ENCODE measurements at regions not wholly inside any gene's neighbourhood (a gene's known extent, or its start where the extent isn't known, plus 50 kb on each side); places are given as distances from the start of the nearest gene placed in this dataset.

DNA sequence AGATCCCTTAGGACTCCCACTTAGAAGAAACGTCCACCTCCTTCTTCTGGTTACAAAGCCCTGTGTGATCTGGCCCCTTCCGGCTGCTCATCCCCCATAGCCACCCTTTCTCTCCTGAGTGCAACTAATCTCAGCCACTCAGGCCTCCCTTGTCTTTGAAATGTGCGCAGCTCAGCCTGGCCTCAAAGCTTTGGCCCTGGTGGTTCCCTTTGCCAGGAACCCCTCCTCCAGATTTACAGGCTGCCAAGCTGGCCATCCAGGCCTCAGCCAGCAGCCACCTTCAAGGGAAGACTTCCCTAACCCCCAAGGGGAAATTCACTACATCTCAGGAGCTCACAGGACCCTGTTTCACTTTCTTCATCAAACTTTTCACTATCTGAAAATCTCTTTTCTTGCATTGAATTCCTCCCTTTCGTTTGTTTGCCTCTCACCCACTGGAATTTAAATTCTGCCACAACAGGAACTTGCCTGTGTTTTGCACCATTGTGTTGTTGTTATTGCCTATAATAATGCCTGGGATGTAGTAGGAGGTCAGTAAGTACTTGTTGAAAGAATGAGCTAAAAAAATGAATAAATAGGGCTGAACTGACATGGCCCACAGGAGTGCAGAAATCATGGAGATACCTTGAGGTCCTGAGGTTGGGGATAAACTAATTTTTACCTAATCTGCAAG lies 109.5 kb upstream of the PFN2 start:
- no peak for DNase-seq

DNA sequence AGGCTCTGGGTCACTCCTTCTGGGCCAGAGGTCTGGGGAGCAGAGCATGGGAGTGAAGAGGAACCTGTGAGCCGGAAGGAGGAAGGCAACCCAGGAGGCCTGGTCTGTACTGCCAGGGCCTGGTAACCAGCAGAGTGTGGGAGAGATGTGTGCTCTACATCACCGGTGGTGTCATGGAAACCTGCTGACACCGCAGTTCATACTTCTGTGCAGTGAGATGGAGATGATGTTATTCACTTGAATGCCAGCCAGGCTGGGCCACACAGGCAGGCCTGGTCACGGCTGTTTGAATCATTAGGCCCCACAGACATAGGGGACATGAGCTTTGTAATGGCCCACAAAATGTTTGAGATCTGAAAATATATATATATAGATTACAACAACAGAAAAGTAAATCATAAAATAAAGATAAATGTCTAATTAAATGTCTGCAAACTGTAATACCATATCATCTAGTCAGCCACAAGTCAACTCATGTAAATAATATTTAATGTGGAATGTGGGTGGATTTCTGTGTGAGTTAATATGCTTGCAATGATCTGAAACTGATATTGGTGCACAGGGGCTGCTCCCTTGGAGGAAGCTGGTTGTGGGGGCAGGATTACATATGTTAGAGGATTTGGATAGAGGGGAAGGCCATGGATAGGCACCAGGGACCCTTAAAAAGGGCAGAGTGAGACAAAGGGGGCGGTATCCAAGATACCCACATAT lies 108.5 kb upstream of the PFN2 start:
- no peak for DNase-seq

DNA sequence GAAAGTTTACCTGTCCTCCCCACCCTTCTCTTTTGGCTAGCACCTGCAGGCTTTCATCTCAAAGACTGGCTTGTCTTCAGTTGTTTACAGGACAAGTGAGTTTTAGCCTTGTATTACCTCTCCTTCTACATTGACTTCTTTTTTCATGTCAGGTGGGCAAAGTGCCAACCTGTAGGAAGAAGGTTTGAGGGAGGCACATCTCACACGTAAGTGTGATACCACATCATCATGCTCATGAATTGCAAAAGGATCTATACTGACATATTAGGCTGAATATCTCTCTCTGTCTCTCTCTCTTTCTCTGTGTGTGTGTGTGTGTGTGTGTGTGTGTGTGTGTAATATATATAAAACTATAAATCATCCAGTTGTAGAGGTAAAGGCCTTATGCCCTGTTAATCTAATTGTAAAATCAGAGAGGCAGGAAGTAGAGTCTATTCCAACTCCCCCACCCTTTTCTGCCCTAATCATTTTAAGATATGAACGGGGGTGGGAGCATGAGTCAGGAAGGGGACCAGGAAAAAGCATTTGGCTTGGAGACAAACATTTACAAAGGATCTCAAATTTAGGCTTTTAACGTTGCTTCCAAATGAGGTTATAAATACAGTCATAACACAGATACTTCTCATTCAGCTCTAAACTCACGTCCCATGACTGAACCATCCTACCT lies 107.0 kb upstream of the PFN2 start:
- DNase-seq: no peak

GRCh38 chr3:150077107-150077506 lies 106.4 kb upstream of the PFN2 start:
- no peak for DNase-seq

DNA sequence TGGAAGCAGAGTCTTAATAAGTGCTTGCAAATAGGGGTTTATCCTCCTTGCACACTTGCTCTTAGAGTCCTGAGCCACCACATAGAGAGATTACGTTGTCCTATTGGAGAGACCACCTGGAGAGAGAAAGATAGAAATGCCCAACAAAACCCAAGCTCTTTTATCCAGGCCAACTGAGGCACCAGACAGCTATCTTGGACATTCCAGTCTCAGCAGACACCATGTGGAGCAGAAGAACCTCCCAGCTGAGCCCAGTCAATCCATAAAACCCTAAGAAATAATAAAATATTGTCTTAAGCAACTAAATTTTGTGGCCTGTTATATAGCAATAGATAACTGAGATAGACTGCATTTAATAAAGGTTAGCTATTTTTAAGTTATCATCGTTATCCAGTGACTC lies 105.7 kb upstream of the PFN2 start:
- DNase-seq: no peak

GRCh38 chr3:150075417-150075865 lies 104.7 kb upstream of the PFN2 start:
- no peak for DNase-seq

DNA sequence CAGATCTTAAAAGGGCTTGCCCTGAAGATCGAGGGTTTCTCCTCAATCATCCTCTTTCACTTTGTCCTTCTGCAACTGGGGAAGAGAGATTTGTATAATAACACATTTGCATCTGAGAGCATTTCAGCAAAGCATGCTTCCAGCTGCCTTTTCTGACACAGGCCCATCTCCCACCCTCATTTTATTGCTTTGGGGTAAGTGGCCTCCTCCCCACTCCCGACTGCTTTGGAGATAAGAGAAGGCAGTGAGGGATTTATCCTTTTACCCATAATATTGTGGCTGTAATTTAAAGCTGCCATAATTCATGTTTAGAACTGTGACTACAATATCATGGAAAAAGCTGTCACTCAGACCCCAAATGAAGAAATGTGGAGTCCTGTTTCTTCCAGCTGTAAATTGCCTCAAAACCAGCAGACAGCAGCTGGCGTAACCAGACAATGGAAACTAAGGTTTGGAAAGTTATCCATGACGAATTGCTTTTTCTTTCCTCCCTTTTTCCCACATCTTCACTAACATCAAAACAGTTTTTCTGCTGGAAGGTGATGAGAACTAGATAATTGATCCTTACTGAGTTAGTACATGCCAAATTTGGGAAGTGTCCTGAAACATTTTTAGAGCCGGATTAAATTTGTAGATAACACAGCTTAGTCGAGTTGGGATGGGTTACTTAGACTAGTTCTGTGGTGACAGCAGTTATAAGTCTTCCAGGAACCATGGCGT lies 104.2 kb upstream of the PFN2 start:
- no peak for DNase-seq

DNA sequence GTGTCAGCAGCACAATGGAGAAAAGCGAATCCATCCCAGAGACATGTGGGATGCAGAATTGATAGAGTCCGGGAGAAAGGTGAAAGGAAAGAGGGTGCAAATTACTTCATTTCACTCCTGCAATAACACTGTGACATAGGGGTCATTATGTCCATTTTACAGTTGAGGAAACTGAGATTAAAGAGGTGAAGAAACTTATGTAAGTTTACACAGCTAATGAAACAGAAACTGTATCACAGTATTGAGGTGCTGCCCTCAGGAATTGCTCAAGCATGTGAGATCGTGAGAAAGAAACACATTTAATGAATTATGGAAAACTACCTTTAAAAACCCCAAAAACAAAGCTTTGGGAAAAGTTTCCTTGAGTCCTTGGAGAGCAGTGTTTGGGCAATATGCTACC lies 103.6 kb upstream of the PFN2 start:
- no peak for DNase-seq

- DNase-seq: no peak
Observed at GRCh38 chr3:150073513-150073912, 102.8 kb upstream of the PFN2 start.

GRCh38 chr3:150073031-150073430 lies 102.3 kb upstream of the PFN2 start:
- no peak for DNase-seq

DNA sequence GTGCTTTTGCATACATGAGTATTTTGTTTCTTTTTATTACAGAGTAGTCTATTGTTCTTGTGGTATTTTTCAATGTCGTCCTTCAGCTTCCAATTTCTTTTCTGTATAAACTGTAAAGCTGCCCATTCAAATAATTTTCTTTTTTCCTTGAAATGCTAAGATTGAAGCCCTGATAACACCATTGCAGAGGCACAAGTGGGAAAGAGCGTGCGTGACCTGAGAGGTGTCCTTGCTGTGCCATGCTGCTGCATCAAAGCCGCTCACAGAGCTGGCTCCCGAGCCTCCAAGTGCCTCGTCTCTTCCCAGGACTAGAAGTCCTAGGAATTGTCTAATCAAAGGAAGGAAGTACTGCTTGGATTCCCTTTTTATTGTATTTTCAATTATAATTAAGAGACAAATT lies 101.9 kb upstream of the PFN2 start:
- DNase-seq: no peak

- no peak for DNase-seq
Observed at GRCh38 chr3:150070271-150070670, 99.6 kb upstream of the PFN2 start.

- no peak for DNase-seq
Observed at GRCh38 chr3:150069633-150070032, 98.9 kb upstream of the PFN2 start.

DNA sequence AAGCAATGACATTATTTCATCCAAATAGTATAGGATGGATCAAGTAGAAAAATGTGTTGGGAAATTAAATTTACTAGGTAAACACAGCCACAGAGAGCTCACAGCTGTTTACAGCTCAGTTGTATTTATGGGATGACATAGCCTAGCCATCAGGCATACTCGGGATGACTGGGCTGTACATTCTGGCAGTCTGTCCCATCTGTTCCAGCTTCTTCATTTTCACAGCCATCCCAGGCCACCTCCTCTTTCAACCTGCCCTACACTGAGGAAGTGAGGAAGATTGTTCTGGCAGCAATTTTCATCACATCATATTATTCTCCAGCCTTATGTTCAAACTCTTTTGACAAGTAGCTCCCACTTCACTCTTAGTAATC lies 98.4 kb upstream of the PFN2 start:
- DNase-seq: no peak

- DNase-seq: no peak
Observed at GRCh38 chr3:150068440-150069153, 97.9 kb upstream of the PFN2 start.

GRCh38 chr3:150067561-150067960 lies 96.9 kb upstream of the PFN2 start:
- no peak for DNase-seq

DNA sequence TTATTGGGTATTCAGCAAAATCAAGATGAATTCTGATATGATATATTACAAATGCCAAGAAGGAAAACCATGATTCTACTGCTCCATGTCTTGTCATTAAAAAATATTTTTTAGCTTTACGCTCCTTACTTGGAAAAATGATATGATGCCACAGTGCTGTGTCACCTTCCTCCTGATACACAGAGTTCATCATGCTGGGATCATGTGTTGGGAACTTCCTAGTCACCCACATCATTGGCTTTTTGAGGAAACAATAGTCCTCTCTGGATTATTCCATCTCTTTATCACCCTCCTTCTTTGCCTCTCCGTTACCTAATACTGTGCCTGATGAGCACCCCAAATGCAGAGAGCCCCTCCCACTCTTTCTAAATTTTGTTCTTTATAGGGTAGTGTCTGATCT lies 94.3 kb upstream of the PFN2 start:
- no peak for DNase-seq

DNA sequence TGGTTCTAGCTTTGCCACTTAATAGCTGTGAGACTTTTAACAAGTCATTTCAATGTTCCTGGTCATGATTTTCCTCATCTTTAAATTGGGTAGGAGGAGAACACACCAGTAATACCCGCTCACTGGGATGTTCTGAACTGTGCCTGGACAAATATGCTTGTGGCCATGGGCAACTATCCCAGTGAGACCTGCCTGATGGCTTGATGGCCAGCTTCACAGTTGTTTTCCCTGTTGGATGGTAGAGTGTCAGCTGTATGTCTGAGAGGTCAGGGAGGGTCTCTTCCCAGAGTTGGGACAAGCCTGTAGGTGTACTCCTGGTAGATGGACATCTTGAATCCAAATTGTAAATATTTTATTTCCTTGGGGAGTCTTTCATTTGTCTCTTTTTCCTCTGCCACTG lies 92.5 kb upstream of the PFN2 start:
- no peak for DNase-seq

- DNase-seq: no peak
Observed at GRCh38 chr3:150062492-150062891, 91.8 kb upstream of the PFN2 start.

DNA sequence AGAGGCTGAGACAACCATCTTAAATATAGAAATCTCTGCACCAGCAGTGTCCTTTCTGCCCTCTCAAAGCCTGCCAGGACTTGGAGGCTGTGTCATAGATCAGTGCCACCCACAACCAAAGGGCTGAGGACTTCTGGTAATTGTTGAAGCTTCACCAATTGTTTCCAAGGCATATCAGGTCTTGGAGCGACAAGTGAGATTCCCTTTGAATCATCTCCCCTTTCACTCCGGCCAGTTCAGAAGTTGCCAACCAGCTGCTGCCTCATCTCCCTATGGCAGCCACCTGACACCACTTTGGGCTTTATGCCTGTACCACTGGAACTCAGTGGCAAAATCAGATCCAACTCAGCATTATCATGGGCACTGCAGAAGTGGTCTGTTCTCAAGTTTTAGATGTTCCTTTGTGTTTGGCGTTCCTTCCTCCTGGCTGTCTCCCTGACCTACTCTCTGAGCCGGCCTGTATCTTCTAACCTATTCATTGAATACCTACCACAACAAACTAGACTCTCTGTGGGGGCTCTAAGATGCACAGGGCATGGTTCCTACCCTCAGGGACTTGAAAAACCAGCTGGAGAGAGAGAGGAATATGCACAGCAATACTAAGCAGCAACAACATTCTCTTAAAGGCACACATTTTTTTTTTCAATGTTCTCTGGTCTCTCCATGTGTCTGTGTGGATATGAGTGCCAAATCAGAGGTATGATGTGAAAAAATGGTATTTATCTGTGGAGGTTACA lies 90.8 kb upstream of the PFN2 start:
- no peak for DNase-seq

- DNase-seq: no peak
Observed at GRCh38 chr3:150059729-150060128, 89.0 kb upstream of the PFN2 start.

GRCh38 chr3:150059241-150059640 lies 88.5 kb upstream of the PFN2 start:
- no peak for DNase-seq

Data from NCI-H524 treated with DMSO at 0.1 percent for 48 hours (cell line).